ENCODE measurements at regions not wholly inside any gene's neighbourhood (a gene's known extent, or its start where the extent isn't known, plus 50 kb on each side); places are given as distances from the start of the nearest gene placed in this dataset.
"Not testable (repeated sequence)": the region's sequence is repeated elsewhere in the genome, so short reads cannot be mapped to it uniquely, and the experiment has no call there.

DNA sequence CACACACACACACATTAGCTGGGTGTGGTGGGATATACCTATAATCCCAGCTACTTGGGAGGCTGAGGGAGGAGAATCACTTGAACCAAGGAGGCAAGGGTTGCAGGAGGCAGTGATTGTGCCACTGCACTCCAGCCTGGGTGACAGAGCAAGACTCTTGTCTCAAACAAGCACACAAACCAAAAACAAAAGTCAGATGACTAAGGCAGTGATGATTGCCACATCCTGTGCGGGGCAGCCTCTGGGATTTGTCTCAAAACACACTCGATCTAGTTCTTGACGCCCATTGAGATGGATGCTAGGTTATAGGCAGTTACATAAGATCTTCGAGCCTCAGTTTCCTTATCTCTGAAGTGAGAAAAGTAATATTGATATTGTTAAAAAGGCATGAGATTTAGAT lies 57.8 kb upstream of the NBPF8 start:
- not testable (repeated sequence) for H3K4me3 ChIP-seq, H3K9me3 ChIP-seq, H3K27ac ChIP-seq, H3K9ac ChIP-seq, H3K4me2 ChIP-seq, H3K4me1 ChIP-seq, H3K36me3 ChIP-seq, H3K27me3 ChIP-seq, H4K20me1 ChIP-seq

DNA sequence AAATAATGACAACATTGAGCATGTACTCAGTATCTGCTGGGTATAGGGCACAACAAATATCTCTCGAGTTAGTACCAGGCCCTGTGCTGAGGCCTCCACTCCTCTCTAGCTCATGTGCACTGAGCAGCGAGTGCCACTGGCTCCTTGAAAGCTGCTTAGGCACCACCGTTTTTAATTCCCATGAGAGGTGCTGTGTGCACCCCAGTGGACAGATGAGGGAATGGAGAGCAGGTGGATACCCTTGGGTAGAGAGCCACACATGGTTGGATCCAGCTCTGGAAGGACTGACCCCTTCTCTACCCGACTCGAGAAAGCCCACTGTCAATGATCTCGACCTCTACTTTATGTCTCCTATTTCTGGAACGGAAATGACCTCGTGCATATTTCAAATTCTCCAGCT lies 58.7 kb upstream of the NBPF8 start:
- not testable (repeated sequence) for H3K4me1 ChIP-seq, H3K4me2 ChIP-seq, H3K9me3 ChIP-seq, H3K27me3 ChIP-seq, H3K36me3 ChIP-seq, H4K20me1 ChIP-seq, H3K27ac ChIP-seq, H3K9ac ChIP-seq, H3K4me3 ChIP-seq

DNA sequence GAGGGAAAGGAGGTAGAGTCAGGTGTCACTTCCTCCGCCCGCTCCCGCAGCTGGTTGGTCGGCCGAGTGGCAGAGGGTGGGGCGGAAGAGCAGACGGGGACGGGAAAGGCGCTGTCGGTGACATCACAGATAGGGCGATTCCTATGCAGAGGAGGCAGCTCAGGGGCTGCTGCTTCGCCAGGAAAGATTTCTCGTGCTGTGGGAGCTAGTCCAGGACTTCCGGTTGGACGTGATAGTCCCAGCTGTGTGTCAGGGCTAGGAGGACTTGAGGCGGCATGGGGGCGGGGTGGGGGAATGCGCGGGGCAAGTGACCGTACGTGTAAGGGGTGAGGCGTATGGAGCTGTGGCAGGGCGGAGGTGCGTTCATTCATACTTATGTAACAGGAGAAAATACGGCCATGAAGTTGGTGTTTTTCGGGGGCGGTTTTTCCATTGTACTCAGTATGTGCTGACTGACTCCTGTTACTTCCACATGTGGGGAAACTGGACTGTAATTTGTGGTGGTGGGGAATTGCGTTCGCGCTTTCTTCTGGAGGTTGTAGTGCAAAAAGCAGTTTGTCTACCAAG lies 60.1 kb upstream of the NBPF8 start:
- not testable (repeated sequence) for H4K20me1 ChIP-seq, H3K9ac ChIP-seq, H3K4me3 ChIP-seq, H3K9me3 ChIP-seq, H3K36me3 ChIP-seq, H3K27me3 ChIP-seq, H3K4me2 ChIP-seq, H3K4me1 ChIP-seq, H3K27ac ChIP-seq

DNA sequence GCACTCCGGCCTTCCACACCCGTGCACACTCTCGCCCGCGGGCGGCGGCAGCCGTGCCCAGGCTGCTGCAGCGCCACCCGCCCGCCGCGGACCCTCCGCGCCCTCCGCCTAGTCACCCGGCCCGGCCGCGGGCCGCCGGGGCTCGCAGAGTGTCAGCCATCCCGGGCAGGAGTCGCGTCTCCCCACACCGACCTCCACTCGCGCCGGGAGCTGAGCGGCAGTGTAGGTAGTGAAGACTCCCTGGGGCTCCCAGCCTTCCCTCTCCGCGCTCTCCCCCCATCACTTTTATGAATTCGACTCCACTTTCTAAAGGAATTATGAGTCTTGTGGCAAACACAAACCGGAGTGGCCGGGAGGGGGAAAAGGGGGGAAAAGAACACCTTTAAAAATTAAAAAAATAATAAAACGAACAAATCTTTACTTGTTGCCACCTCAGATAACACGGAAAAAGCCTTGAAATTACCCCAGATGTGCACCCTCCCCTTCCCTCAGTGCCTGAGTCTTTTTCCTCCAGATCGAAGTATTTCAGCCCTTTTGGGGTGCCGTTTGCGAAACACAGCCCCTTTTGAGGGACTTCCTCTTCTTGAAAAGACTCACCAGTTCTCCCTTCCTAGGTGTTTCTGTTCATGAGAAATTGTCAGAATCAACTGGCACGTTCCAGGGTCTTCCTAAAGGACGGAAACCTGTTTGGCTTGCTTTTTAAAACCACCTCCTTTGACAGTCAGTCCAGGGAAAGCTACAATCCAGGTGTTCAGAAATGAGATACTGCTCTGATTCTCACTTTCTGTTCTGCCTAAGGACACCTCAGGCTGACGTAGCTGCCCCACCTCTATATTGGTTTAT lies 72.4 kb upstream of the NBPF8 start:
- H4K20me1 ChIP-seq, H3K9ac ChIP-seq, H3K36me3 ChIP-seq, H3K27ac ChIP-seq, H3K9me3 ChIP-seq, H3K27me3 ChIP-seq, H3K4me1 ChIP-seq: not testable (repeated sequence)
- H3K4me2 ChIP-seq: peak overlapping the region; percentile 34; the same call in 1 of the 2 replicates
- peak overlapping the region; percentile 67; the same call in 1 of the 2 replicates for H3K4me3 ChIP-seq

DNA sequence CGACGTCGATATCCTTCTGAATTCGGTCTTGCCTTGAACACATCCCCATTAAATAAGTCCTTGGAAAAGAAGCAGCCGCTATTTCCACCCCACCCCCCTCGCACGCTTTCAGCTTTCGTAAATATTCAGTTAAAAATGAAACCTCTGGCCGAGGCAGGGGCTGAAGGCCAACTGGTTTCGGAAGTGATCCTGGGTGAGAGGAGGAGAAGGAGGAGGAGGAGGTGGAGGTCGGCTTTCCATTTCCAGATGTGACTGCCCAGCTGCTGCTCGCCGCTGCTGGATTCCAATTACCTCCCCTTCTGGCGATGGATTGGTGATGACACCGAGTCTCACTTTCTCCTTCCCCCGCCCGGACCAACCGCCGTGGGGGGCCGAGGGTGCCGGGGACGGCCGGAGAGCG lies 73.1 kb upstream of the NBPF8 start:
- H3K27ac ChIP-seq, H3K9ac ChIP-seq, H4K20me1 ChIP-seq, H3K36me3 ChIP-seq, H3K27me3 ChIP-seq, H3K9me3 ChIP-seq, H3K4me1 ChIP-seq: not testable (repeated sequence)
- peak overlapping the region; percentile 56; the same call in 1 of the 2 replicates for H3K4me2 ChIP-seq
- peak overlapping the region; percentile 67 for H3K4me3 ChIP-seq

DNA sequence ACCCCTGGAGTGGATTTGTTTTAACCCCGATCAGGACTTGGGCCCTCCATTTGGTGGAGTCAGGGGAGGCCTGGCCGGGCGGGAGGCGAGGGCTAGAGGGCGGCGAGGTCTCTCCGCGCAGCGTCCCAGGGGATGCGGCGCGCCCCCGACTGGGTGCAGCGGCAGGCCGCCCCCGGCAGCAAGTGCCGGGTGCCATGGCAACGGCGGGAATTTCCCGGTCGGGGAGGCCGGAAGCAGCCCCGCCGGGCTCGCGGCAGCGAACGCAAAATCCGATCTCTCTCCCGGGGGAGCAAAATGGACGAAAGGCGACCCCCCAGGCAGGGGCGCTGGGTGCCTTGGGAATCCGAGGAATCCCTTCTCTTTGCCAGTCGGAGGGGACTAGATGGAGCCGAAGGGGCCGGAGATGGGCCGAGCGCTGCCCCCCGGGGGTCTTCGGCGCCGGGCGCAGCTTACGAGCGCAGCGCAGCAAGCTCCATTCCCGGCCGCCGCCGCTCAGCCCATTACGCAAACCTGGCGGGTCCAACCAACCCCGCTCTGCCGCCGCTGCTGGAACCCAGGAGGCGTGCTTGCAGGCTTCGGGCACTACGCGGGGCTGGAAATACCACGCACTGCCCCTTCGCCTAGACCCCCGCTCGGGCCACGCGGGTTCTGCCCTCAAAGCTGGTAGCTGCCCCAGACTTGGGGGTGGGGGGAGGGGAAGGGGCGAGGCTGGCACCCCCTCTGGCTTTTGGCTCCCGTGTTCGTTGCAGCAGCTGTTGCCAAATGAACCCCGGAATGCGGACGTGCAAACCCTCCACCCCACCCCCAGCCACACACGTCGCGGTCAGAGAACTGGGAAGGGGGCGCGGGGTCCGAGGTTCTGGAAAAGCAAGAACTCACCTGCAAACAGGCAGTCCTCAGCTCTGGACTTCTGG lies 73.7 kb upstream of the NBPF8 start:
- H3K36me3 ChIP-seq, H3K9ac ChIP-seq, H4K20me1 ChIP-seq, H3K9me3 ChIP-seq, H3K27me3 ChIP-seq, H3K27ac ChIP-seq, H3K4me1 ChIP-seq: not testable (repeated sequence)
- peak overlapping the region; percentile 67 for H3K4me3 ChIP-seq
- peak overlapping the region; percentile 56; the same call in 1 of the 2 replicates for H3K4me2 ChIP-seq

DNA sequence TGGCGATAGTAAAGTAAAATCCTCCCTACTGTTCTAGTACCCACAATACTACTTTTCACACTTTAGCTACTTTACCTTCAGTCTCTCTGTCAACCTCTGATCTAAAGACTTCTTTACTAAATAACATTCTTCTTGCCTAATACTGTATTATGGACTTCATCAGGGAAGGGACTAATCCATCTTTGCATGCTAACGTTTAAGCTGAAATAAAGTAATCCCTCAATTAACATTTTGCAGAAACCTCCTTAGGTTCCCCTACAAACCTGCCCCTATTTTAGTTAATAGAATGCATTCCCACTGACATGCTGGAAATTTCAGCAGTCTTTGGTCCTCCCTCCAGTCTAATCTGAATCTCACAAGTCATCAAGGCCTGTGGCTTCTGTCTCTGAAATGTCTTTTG lies 99.1 kb upstream of the NBPF8 start:
- not testable (repeated sequence) for H3K36me3 ChIP-seq, H3K4me1 ChIP-seq, H3K4me3 ChIP-seq, H3K27ac ChIP-seq, H3K9me3 ChIP-seq, H4K20me1 ChIP-seq, H3K27me3 ChIP-seq, H3K4me2 ChIP-seq, H3K9ac ChIP-seq

DNA sequence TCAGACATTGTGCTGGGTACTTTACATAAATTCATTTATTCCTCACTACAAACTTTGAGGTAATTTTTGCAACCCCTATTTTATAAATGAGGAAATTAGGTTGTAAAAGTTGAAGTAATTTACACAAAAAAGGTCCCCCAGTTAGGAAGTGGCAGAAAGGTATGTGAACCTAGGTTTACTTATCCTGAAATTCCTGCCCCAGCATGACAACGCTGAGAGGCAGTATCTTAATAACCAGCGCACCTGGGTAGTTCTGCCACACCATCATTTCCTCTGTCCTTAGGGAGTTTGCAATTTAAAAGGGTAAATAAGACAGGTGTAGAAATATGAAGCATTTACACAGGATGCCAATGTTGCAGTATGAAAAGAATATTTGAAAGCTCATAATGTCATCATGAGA lies 102.9 kb upstream of the NBPF8 start:
- H3K27ac ChIP-seq, H3K9me3 ChIP-seq, H3K36me3 ChIP-seq, H3K4me1 ChIP-seq, H3K9ac ChIP-seq, H3K4me3 ChIP-seq, H3K27me3 ChIP-seq, H3K4me2 ChIP-seq, H4K20me1 ChIP-seq: not testable (repeated sequence)

DNA sequence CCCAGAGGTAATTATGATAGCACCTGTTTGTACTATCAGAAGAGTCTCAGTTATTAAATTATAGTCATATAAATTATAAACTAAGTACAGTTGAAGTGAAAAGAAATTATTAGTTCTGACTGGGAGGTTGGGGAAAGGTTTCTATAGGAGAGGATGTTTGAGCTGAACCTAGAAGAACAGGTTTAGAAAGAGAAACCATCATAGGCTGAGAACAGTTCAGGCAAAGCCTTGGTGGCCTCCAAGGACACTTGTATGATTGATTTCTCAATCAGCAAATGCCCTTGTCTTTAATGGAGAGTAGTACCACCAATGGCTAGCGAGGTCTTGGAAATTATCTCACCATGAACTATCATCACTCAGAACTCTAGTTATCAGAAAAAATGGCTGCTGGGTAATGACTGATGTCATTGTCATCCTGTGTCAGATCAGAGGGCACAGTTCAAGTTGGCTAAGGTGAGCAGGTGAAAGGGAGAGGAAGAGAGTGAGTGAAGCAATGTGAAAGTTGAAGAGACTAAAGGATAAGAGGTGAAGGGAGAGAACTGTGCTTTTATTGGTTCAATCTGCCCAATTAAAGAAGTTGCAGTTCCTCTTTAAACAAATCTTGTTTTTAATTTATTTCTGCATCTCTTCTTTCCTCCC lies 105.8 kb upstream of the NBPF8 start:
- H3K4me1 ChIP-seq, H3K27me3 ChIP-seq, H3K4me2 ChIP-seq, H3K9me3 ChIP-seq, H3K36me3 ChIP-seq, H3K27ac ChIP-seq, H4K20me1 ChIP-seq, H3K9ac ChIP-seq, H3K4me3 ChIP-seq: not testable (repeated sequence)

DNA sequence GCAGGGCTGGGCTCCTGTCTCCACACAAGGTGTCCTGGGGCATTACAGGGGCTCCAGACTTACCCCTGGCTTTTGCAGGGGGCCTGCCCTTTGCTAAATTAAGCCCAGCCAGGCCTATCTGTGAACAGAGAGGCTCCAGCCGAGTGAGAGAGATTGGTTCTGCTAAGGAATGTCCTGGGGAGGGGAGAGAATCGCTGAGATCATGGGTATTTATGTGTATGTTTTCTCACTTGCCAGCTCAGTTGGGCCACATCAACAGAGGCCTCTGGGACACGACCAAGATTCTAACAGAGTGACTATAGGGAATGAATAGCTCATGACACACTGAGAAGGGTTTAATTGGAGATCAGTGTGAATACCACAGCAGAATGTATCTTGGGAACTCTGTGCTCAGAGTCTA lies 109.8 kb upstream of the NBPF8 start:
- not testable (repeated sequence) for H3K4me1 ChIP-seq, H3K9me3 ChIP-seq, H3K4me3 ChIP-seq, H4K20me1 ChIP-seq, H3K27ac ChIP-seq, H3K4me2 ChIP-seq, H3K36me3 ChIP-seq, H3K9ac ChIP-seq, H3K27me3 ChIP-seq

DNA sequence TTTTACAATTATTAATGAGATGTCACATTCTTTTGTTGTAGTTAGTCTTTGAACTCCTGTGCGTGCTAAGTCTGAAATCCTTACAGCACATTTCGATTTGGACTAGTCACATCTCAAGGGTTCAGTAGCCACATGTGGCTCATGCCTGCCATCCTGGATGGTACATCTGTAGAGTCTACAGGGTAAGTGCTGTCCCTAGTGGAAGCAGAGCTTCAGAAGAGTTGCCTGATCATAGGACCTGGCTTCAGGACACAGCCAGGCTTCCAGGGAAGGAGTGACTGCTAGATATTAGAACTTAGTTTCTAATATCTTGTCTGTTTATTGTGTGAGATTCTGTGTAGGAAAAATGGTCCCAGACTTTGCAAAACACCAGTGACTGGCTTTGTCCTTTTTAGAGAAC lies 110.5 kb upstream of the NBPF8 start:
- H3K36me3 ChIP-seq, H3K27me3 ChIP-seq, H4K20me1 ChIP-seq, H3K9ac ChIP-seq, H3K4me3 ChIP-seq, H3K27ac ChIP-seq, H3K9me3 ChIP-seq, H3K4me1 ChIP-seq, H3K4me2 ChIP-seq: not testable (repeated sequence)

DNA sequence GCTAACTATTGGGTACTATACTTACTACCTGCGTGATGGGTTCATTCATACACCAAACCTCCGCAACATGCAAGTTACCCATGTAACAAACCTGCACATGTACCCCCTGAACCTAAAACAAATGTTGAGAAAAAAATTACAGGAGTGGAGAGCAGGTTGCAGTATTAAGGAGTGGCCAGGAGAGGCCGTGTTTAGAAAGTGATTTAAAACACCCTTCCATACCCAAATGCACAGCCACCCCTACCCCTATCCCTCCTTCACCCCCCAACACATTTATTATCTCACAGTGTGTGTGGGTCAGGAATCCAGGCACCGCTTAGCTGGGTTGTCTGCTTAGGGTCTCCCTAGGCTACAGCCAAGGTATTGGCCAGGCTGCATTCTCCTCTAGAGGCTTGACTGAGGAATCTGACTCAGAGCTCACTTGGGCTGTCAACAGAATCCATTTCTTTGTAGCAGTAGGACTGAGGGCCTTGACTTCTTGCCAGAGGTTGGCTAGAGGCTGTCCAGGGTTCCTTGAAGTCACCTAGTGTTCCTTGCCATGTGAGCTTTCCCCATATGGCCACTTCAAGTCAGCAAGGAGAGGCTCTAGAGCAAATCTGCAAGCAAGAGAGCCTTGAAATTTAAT lies 115.3 kb upstream of the NBPF8 start:
- H3K27me3 ChIP-seq: not testable (repeated sequence)

DNA sequence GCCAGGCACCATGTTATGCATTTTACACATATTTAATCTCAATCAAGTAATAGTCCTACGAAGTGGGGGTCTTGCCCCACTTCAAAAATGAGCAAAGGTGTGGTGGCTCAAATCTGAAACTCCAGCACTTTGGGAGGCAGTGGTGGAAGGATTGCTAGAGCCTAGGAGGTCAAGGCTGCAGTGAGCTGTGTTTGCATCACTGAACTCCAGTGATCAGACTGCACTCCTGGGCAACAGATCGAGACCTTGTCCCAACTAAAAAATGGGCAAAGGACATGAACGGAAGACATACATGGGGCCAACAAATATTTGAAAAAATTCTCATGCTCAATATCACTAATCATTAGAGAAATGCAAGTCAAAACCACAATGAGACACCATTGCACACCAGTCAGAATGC lies 116.3 kb upstream of the NBPF8 start:
- not testable (repeated sequence) for H3K9me3 ChIP-seq, H3K4me3 ChIP-seq, H3K27ac ChIP-seq, H4K20me1 ChIP-seq, H3K27me3 ChIP-seq, H3K36me3 ChIP-seq, H3K4me2 ChIP-seq, H3K9ac ChIP-seq, H3K4me1 ChIP-seq

More for the DNA sequence above, 115.3 kb upstream of the NBPF8 start:
- not testable (repeated sequence) for H3K4me1 ChIP-seq, H3K36me3 ChIP-seq, H3K4me2 ChIP-seq, H4K20me1 ChIP-seq, H3K4me3 ChIP-seq, H3K9ac ChIP-seq, H3K27ac ChIP-seq, H3K9me3 ChIP-seq
